SKM-1 (cell line): ENCODE measurements at regions not wholly inside any gene's neighbourhood (a gene's known extent, or its start where the extent isn't known, plus 50 kb on each side); places are given as distances from the start of the nearest gene placed in this dataset.
"Not testable (repeated sequence)": the region's sequence is repeated elsewhere in the genome, so short reads cannot be mapped to it uniquely, and the experiment has no call there.

Experiments
- DNase-seq: peaks from one replicate; lab custom pipeline; 2025; ENCODE audit not compliant: unreplicated experiment; lab: John Stamatoyannopoulos, UW

GRCh38 chr20:47842004-47842403 lies 56.7 kb upstream of the SULF2 start:
- DNase-seq, result not testable (repeated sequence)

- not testable (repeated sequence) for DNase-seq
Measured at GRCh38 chr20:47836256-47836817, 51.1 kb upstream of the SULF2 start.
